ENCODE measurements at regions not wholly inside any gene's neighbourhood (a gene's known extent, or its start where the extent isn't known, plus 50 kb on each side); places are given as distances from the start of the nearest gene placed in this dataset.
"Not testable (repeated sequence)": the region's sequence is repeated elsewhere in the genome, so short reads cannot be mapped to it uniquely, and the experiment has no call there.

GRCh38 chr17:16857746-16858145 lies 114.2 kb downstream of the TNFRSF13B start:
- H3K27me3 ChIP-seq (ENCODE audit: control insufficient read depth in 2 of 2, insufficient read depth in 2 of 2, low read length in 2 of 2); H3K4me1 ChIP-seq (replicated peaks in 1 of 2; ENCODE audit: control insufficient read depth in 2 of 2, insufficient read depth in 2 of 2, low read length in 2 of 2); H3K4me2 ChIP-seq (ENCODE audit: insufficient read depth, low read length); ATAC-seq; H3K27ac ChIP-seq (ENCODE audit: extremely low read depth, low read depth, low read length); POLR2A ChIA-PET; CTCF ChIA-PET (ENCODE audit: low intra/inter-chr PET ratio); H2AFZ ChIP-seq (ENCODE audit: low read depth, low read length); H3K36me3 ChIP-seq (ENCODE audit: control insufficient read depth, insufficient read depth, low read length); in situ Hi-C loops (cut with MboI); H3K79me2 ChIP-seq (ENCODE audit: control insufficient read depth, insufficient read depth, low read length); H4K20me1 ChIP-seq (replicated peaks; ENCODE audit: control insufficient read depth, insufficient read depth, low read length); BruUV-seq (replicated peaks); H3K4me3 ChIP-seq; H3K9ac ChIP-seq (ENCODE audit: insufficient read depth in 1 of 2, low read depth in 2 of 2, low read length in 2 of 2); DNase-seq (ENCODE audit: extremely low read depth in 1 of 4, low spot score in 3 of 4); intact Hi-C loops (cut with micrococcal nuclease); H3K9me3 ChIP-seq (replicated peaks; ENCODE audit: control insufficient read depth, insufficient read depth, low read depth, low read length); FAIRE-seq; H3K9me1 ChIP-seq (ENCODE audit: control insufficient read depth, insufficient read depth, low read length): not testable (repeated sequence)
- 0% methylated on average over 3 of the region's 6 CpGs for WGBS (ENCODE audit: insufficient coverage, low coverage, missing lambda C conversion rate)

DNA sequence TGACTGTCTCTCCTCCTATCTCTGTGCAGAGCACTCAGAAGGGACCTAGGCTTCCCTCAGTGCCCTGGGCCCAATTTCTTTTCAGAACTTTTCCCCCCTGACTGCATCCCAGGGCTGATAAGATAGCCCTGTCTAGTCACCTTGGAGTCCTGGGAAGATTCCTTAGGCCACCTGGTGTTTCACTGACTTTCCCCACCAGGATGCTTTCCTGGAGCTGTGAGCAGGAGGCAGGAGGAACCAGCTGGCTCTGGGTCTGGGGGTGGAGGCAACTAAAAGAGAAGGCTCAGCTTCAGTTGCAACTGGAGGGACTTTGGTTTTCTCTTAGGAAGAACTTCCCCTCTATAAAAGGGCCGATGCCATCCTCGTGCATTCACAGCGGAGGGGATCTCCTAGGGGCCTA lies 115.1 kb downstream of the TNFRSF13B start:
- H3K36me3 ChIP-seq (ENCODE audit: control insufficient read depth, insufficient read depth, low read length); H3K27ac ChIP-seq (ENCODE audit: extremely low read depth, low read depth, low read length); H2AFZ ChIP-seq (ENCODE audit: low read depth, low read length); ATAC-seq; FAIRE-seq; H3K4me1 ChIP-seq (replicated peaks in 1 of 2; ENCODE audit: control insufficient read depth in 2 of 2, insufficient read depth in 2 of 2, low read length in 2 of 2); H3K27me3 ChIP-seq (ENCODE audit: control insufficient read depth in 2 of 2, insufficient read depth in 2 of 2, low read length in 2 of 2); H3K9me3 ChIP-seq (replicated peaks; ENCODE audit: control insufficient read depth, insufficient read depth, low read depth, low read length); DNase-seq (ENCODE audit: extremely low read depth in 1 of 4, low spot score in 3 of 4); POLR2A ChIA-PET; in situ Hi-C loops (cut with MboI); intact Hi-C loops (cut with micrococcal nuclease); H3K4me2 ChIP-seq (ENCODE audit: insufficient read depth, low read length); H3K79me2 ChIP-seq (ENCODE audit: control insufficient read depth, insufficient read depth, low read length); H4K20me1 ChIP-seq (replicated peaks; ENCODE audit: control insufficient read depth, insufficient read depth, low read length); H3K9me1 ChIP-seq (ENCODE audit: control insufficient read depth, insufficient read depth, low read length); BruUV-seq (replicated peaks); H3K4me3 ChIP-seq; H3K9ac ChIP-seq (ENCODE audit: insufficient read depth in 1 of 2, low read depth in 2 of 2, low read length in 2 of 2); CTCF ChIA-PET (ENCODE audit: low intra/inter-chr PET ratio): not testable (repeated sequence)
- 4% methylated on average over 3 of the region's 3 CpGs for WGBS (ENCODE audit: insufficient coverage, low coverage, missing lambda C conversion rate)

DNA sequence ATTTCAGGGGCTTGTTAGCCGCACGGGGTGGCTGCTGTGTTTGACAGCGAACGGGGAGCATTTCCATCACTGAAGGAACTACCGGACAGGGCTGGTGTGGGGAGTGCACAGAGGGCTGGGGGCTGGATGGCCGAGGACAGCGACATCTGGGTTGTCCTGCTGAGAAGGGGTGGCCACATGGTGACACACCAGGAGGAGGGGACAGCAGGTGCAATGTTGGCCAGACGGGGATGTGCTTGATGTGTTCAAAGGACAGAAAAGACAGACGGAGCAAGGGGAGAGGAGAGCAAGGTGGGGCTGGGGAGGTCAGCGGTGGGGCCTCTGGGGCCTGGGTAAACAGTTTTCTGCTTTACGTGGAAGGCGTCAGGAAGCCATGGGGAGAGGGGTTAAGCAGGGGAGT lies 115.7 kb downstream of the TNFRSF13B start:
- H3K27me3 ChIP-seq (ENCODE audit: control insufficient read depth in 2 of 2, insufficient read depth in 2 of 2, low read length in 2 of 2); H3K9ac ChIP-seq (ENCODE audit: insufficient read depth in 1 of 2, low read depth in 2 of 2, low read length in 2 of 2); H3K79me2 ChIP-seq (ENCODE audit: control insufficient read depth, insufficient read depth, low read length); DNase-seq (ENCODE audit: extremely low read depth in 1 of 4, low spot score in 3 of 4); H3K36me3 ChIP-seq (ENCODE audit: control insufficient read depth, insufficient read depth, low read length); CTCF ChIA-PET (ENCODE audit: low intra/inter-chr PET ratio); H3K27ac ChIP-seq (ENCODE audit: extremely low read depth, low read depth, low read length); H3K9me1 ChIP-seq (ENCODE audit: control insufficient read depth, insufficient read depth, low read length); H3K4me2 ChIP-seq (ENCODE audit: insufficient read depth, low read length); FAIRE-seq; H4K20me1 ChIP-seq (replicated peaks; ENCODE audit: control insufficient read depth, insufficient read depth, low read length); BruUV-seq (replicated peaks); H3K4me3 ChIP-seq; in situ Hi-C loops (cut with MboI); intact Hi-C loops (cut with micrococcal nuclease); ATAC-seq; POLR2A ChIA-PET; H3K9me3 ChIP-seq (replicated peaks; ENCODE audit: control insufficient read depth, insufficient read depth, low read depth, low read length); H2AFZ ChIP-seq (ENCODE audit: low read depth, low read length); H3K4me1 ChIP-seq (replicated peaks in 1 of 2; ENCODE audit: control insufficient read depth in 2 of 2, insufficient read depth in 2 of 2, low read length in 2 of 2): not testable (repeated sequence)
- WGBS (ENCODE audit: insufficient coverage, low coverage, missing lambda C conversion rate) = 0% methylated on average over 5 of the region's 12 CpGs

GRCh38 chr17:16854636-16855035 lies 117.3 kb downstream of the TNFRSF13B start:
- BruUV-seq (replicated peaks); H3K4me2 ChIP-seq (ENCODE audit: insufficient read depth, low read length); H3K27ac ChIP-seq (ENCODE audit: extremely low read depth, low read depth, low read length); in situ Hi-C loops (cut with MboI); H2AFZ ChIP-seq (ENCODE audit: low read depth, low read length); DNase-seq (ENCODE audit: extremely low read depth in 1 of 4, low spot score in 3 of 4); H3K4me3 ChIP-seq; H3K79me2 ChIP-seq (ENCODE audit: control insufficient read depth, insufficient read depth, low read length); H3K9me3 ChIP-seq (replicated peaks; ENCODE audit: control insufficient read depth, insufficient read depth, low read depth, low read length); intact Hi-C loops (cut with micrococcal nuclease); FAIRE-seq; H3K4me1 ChIP-seq (replicated peaks in 1 of 2; ENCODE audit: control insufficient read depth in 2 of 2, insufficient read depth in 2 of 2, low read length in 2 of 2); H3K9me1 ChIP-seq (ENCODE audit: control insufficient read depth, insufficient read depth, low read length); CTCF ChIA-PET (ENCODE audit: low intra/inter-chr PET ratio); H3K27me3 ChIP-seq (ENCODE audit: control insufficient read depth in 2 of 2, insufficient read depth in 2 of 2, low read length in 2 of 2); ATAC-seq; H3K36me3 ChIP-seq (ENCODE audit: control insufficient read depth, insufficient read depth, low read length); H3K9ac ChIP-seq (ENCODE audit: insufficient read depth in 1 of 2, low read depth in 2 of 2, low read length in 2 of 2); H4K20me1 ChIP-seq (replicated peaks; ENCODE audit: control insufficient read depth, insufficient read depth, low read length): not testable (repeated sequence)
- 0% methylated on average over 3 of the region's 5 CpGs for WGBS (ENCODE audit: insufficient coverage, low coverage, missing lambda C conversion rate)
- POLR2A ChIA-PET = interaction anchor here (0.8 kb wide), 1 partner anchor 336 kb away, joined by 3 read pairs; no protein-coding TSS in a partner anchor

Data from K562 (cell line).